HepG2 (cell line): ENCODE measurements at regions not wholly inside any gene's neighbourhood (a gene's known extent, or its start where the extent isn't known, plus 50 kb on each side); places are given as distances from the start of the nearest gene placed in this dataset.

Experiments used
- ATAC-seq: fragments of 200-7000 bp; cut with Tn5 transposase; 3 replicates; pipeline ENCODE4 v1.9.1; 2020; ENCODE audit warnings: mild to moderate bottlenecking, moderate library complexity
- BruUV-seq: library from RNA; stranded (reverse); fragments of 400-500 nt; replicated peaks from 2 replicates; lab custom pipeline; 2021; lab: Mats Ljungman, UMichigan
- CTCF ChIA-PET: fragments of 300-600 bp; formaldehyde crosslinking; extraction: SDS; loops from one replicate; lab custom pipeline; 2021; ENCODE audit warnings: low total read pairs, inconsistent platforms, low intra/inter-chr PET ratio; lab: Yijun Ruan, JAX
- POLR2A ChIA-PET: fragments of 350-600 bp; sonication (Branson Sonifier 250); formaldehyde crosslinking; loops from one replicate; lab custom pipeline; 2020; ENCODE audit warnings: antibody characterized with exemption, inconsistent platforms; lab: Yijun Ruan, JAX
- DNase-seq: peaks from one replicate; pipeline ENCODE4 v3.0.0-alpha.2; 2015; ENCODE audit warnings: low spot score
- FAIRE-seq: peaks from 3 replicates; lab custom pipeline; 2011; peaks lifted over from hg19 to GRCh38; lab: Jason Lieb, UNC
- H2AFZ ChIP-seq: one replicate; pipeline ENCODE4 v1.6.1; 2011; ENCODE audit warnings: low read length, inconsistent platforms
- H3K27ac ChIP-seq: fragments of 300-600 bp; 3 replicates; pipeline ENCODE4 v1.8.0; 2011; ENCODE audit warnings: mixed run types, mild to moderate bottlenecking, mixed read lengths, low read length, inconsistent platforms; ENCODE audit not compliant: insufficient read depth; ENCODE audit errors: extremely low read length
- H3K27me3 ChIP-seq, 2 experiments: fragments of 200-600 bp in 1 of 2; 2 replicates in 1 of 2; 3 replicates in 1 of 2; pipeline versions ENCODE4 v1.6.0 to v1.8.0; 2011; ENCODE audit warnings: low read length in 2 of 2, mild to moderate bottlenecking in 2 of 2, moderate library complexity in 2 of 2, inconsistent platforms in 1 of 2; ENCODE audit not compliant: insufficient read depth in 2 of 2, control insufficient read depth in 1 of 2
- H3K36me3 ChIP-seq, 2 experiments: fragments of 200-600 bp in 1 of 2; replicated peaks in 1 of 2; 2 replicates in 1 of 2; 3 replicates in 1 of 2; pipeline versions ENCODE4 v1.5.1 to v1.8.0; 2011; ENCODE audit warnings: low read length in 2 of 2, inconsistent platforms in 1 of 2; ENCODE audit not compliant: insufficient read depth in 2 of 2, control insufficient read depth in 1 of 2
- H3K4me1 ChIP-seq: 2 replicates; pipeline ENCODE4 v1.5.1; 2012; ENCODE audit warnings: low read length, inconsistent platforms; ENCODE audit not compliant: insufficient read depth
- H3K4me2 ChIP-seq: 2 replicates; pipeline ENCODE4 v1.6.0; 2011; ENCODE audit warnings: low read depth, low read length, inconsistent platforms
- H3K4me3 ChIP-seq, 3 experiments: fragments of 200-600 bp in 1 of 3; sonication (generic), shearing (Covaris generic) in 1 of 3; replicated peaks in 1 of 3; 2 replicates each; pipeline ENCODE4 v1.5.1; 2011 to 2016; ENCODE audit warnings: low read length in 3 of 3, inconsistent platforms in 2 of 3, low read depth in 2 of 3, mild to moderate bottlenecking in 2 of 3, control low read depth in 1 of 3, mixed read lengths in 1 of 3; ENCODE audit not compliant: insufficient read depth in 1 of 3
- H3K79me2 ChIP-seq: one replicate; pipeline ENCODE4 v1.6.1; 2011; ENCODE audit warnings: low read length, inconsistent platforms; ENCODE audit not compliant: insufficient read depth
- H3K9ac ChIP-seq: 2 replicates; pipeline ENCODE4 v1.6.0; 2011; ENCODE audit warnings: mild to moderate bottlenecking, low read depth, low read length, inconsistent platforms; ENCODE audit not compliant: insufficient read depth
- H3K9me3 ChIP-seq: 2 replicates; pipeline ENCODE4 v1.5.1; 2012; ENCODE audit warnings: mild to moderate bottlenecking, low read length
- H4K20me1 ChIP-seq: 2 replicates; pipeline ENCODE4 v1.6.0; 2011; ENCODE audit warnings: inconsistent platforms, mild to moderate bottlenecking, low read length, moderate library complexity; ENCODE audit not compliant: insufficient read depth
- ATF7 ChIP-seq, 2 experiments: fragments of 450-650 bp in 1 of 2; sonication (generic) in 1 of 2; formaldehyde crosslinking in 1 of 2; IDR thresholded peaks; 2 replicates each; pipeline versions ENCODE4 v1.4.0 to v1.6.1; 2016 to 2020; ENCODE audit warnings: antibody characterized with exemption in 1 of 2, mild to moderate bottlenecking in 1 of 2, missing genetic modification reagents in 1 of 2
- ESRRA ChIP-seq: sonication (generic); formaldehyde crosslinking; IDR thresholded peaks from 2 replicates; pipeline ENCODE4 v1.5.1; 2020; ENCODE audit warnings: mild to moderate bottlenecking, low read depth, missing genetic modification reagents
- FOXP4 ChIP-seq: sonication (generic); formaldehyde crosslinking; IDR thresholded peaks from 2 replicates; pipeline ENCODE4 v1.4.0; 2020; ENCODE audit warnings: missing genetic modification reagents
- HNRNPH1 ChIP-seq: fragments of 200-400 bp; formaldehyde crosslinking; optimal IDR thresholded peaks from 2 replicates; pipeline ENCODE3; 2017; ENCODE audit warnings: mild to moderate bottlenecking, low read depth, low read length
- ISX ChIP-seq: sonication (generic); formaldehyde crosslinking; conservative IDR thresholded peaks from 2 replicates; pipeline ENCODE4 v1.5.0; 2020; ENCODE audit warnings: missing genetic modification reagents
- KDM2A ChIP-seq: sonication (generic); formaldehyde crosslinking; IDR thresholded peaks from 2 replicates; pipeline ENCODE4 v1.4.0; 2020; ENCODE audit warnings: low read depth, missing genetic modification reagents, borderline replicate concordance
- MEF2D ChIP-seq: sonication (generic); formaldehyde crosslinking; IDR thresholded peaks from 2 replicates; pipeline ENCODE4 v1.5.1; 2020; ENCODE audit warnings: mild to moderate bottlenecking, missing genetic modification reagents
- MEIS1 ChIP-seq: sonication (generic); formaldehyde crosslinking; IDR thresholded peaks from 2 replicates; pipeline ENCODE4 v1.9.0; 2021; ENCODE audit warnings: mild to moderate bottlenecking, missing genetic modification reagents, moderate library complexity, borderline replicate concordance
- RBM39 ChIP-seq: fragments of 200-400 bp; formaldehyde crosslinking; IDR thresholded peaks from one replicate; pipeline ENCODE4 v1.6.1; 2018; ENCODE audit warnings: antibody characterized with exemption, mild to moderate bottlenecking, low read depth, low read length; ENCODE audit not compliant: poor library complexity, severe bottlenecking
- SP4 ChIP-seq: sonication (generic); formaldehyde crosslinking; IDR thresholded peaks from 2 replicates; pipeline ENCODE4 v1.8.1; 2023; ENCODE audit warnings: mild to moderate bottlenecking, missing genetic modification reagents
- TBX2 ChIP-seq: sonication (generic); formaldehyde crosslinking; IDR thresholded peaks from 2 replicates; pipeline ENCODE4 v1.5.0; 2020; ENCODE audit warnings: missing genetic modification reagents, mild to moderate bottlenecking, borderline replicate concordance
- ZNF432 ChIP-seq: sonication (generic); formaldehyde crosslinking; IDR thresholded peaks from 2 replicates; pipeline ENCODE4 v1.5.0; 2020; ENCODE audit warnings: missing genetic modification reagents, mild to moderate bottlenecking, borderline replicate concordance
- ZNF883 ChIP-seq: sonication (generic); formaldehyde crosslinking; IDR thresholded peaks from 2 replicates; pipeline ENCODE4 v1.5.1; 2020; ENCODE audit warnings: mild to moderate bottlenecking, missing genetic modification reagents; ENCODE audit errors: not compliant biosample characterization
- WGBS: methylation state at CpG from one replicate; pipeline ENCODE4 v1.1.6; 2017; ENCODE audit warnings: low lambda C conversion rate; 5-methylcytosine and 5-hydroxymethylcytosine counted together
- in situ Hi-C: cut with HindIII; loops from 2 replicates; pipeline ENCODE4 v1.10.0; 2017; ENCODE audit warnings: low pct_unique_long_range_greater_than_20kb; ENCODE audit not compliant: extremely low pct_ligation_motif_present
- intact Hi-C: fragments of 100-400 bp; cut with micrococcal nuclease; formaldehyde crosslinking; loops from one replicate; pipeline ENCODE4 v1.10.0; 2022; ENCODE audit not compliant: unreplicated experiment
- TF ChIP-seq, protein P1 (sequence below), 2 experiments: sonication (generic) in 1 of 2; formaldehyde crosslinking in 1 of 2; IDR thresholded peaks; 2 replicates each; pipeline versions ENCODE4 v1.4.0 to v1.6.1; 2018 to 2020; ENCODE audit warnings: missing genetic modification reagents in 2 of 2, borderline replicate concordance in 1 of 2, low read depth in 1 of 2, mild to moderate bottlenecking in 1 of 2, missing biosample characterization in 1 of 2

DNA sequence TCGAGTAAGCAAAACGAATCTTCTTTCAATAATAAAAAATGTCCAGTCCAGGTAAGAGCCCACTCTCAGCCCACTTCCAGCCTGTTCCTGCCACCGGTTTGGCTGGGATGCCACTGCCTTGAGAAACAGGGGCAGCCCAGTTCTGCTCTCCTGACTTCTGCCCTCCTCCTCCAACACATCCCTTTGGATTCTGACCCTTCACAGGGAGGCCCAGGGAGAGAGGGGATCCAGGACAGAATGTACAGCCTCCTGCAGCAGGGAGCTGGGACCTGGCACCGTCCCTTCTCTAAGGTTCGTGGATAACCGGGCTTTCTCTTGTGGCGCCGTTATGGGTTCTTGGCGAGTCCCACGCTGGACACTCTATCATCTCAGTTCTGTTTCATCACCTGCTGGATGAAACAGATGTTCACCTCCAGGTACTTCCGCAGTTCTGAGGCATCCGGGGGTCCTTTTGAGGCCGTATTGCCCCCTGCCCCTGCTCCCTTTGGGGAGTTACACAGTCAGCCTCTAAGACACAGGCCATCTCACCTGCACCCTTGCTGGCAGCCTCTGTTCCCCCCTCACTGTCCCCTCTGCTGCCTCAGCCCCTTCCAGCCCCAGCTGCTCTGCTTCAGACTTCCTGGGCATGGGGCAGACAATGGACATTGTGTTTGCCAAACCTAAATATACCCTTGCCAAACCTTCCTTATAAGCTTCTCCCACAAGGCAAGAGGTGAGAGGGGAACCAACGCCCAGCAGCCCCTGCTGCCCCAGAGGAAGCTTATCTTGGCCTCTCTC lies 203.8 kb upstream of the ZMIZ1 start (continued):
- no peak for TF ChIP-seq MEF2D (CRISPR knock-in tag)

GRCh38 chr10:78865538-78865875 lies 203.3 kb upstream of the ZMIZ1 start:
- peaks cover 6 to 36% of the 10 kb centered on the region in 2 experiments for H3K27me3 ChIP-seq
- no peak overlapping the region for H2AFZ ChIP-seq
- in situ Hi-C loops: no loop called here
- no peak overlapping the region for H3K4me3 ChIP-seq
- no TSS peak for BruUV-seq
- peaks cover 13% of the 10 kb centered on the region for H3K4me1 ChIP-seq
- ATAC-seq (no peak), DNase-seq (no peak), FAIRE-seq (no peak)
- 30% methylated on average over 3 of the region's 4 CpGs for WGBS
- ChIA-PET CTCF (no interaction called here), POLR2A (no interaction called here)
- TF ChIP-seq ZNF883 (CRISPR knock-in tag): no peak
- no peak for TF ChIP-seq ESRRA (CRISPR knock-in tag)
- no peak for TF ChIP-seq TBX2
- no peak for TF ChIP-seq ISX (CRISPR knock-in tag)
- TF ChIP-seq FOXP4: no peak
- TF ChIP-seq ATF7 (IDR thresholded peaks at IDR 0.05): no peak
- no peak for TF ChIP-seq ATF7 (CRISPR knock-in tag; IDR thresholded peaks at IDR 0.05)
- TF ChIP-seq, protein P1, sequence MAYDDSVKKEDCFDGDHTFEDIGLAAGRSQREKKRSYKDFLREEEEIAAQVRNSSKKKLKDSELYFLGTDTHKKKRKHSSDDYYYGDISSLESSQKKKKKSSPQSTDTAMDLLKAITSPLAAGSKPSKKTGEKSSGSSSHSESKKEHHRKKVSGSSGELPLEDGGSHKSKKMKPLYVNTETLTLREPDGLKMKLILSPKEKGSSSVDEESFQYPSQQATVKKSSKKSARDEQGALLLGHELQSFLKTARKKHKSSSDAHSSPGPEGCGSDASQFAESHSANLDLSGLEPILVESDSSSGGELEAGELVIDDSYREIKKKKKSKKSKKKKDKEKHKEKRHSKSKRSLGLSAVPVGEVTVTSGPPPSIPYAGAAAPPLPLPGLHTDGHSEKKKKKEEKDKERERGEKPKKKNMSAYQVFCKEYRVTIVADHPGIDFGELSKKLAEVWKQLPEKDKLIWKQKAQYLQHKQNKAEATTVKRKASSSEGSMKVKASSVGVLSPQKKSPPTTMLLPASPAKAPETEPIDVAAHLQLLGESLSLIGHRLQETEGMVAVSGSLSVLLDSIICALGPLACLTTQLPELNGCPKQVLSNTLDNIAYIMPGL (CRISPR knock-in tag; IDR thresholded peaks at IDR 0.05; ENCODE audit: borderline replicate concordance in 1 of 2, low read depth in 1 of 2): no peak
- no peak for TF ChIP-seq SP4 (CRISPR knock-in tag)
- TF ChIP-seq HNRNPH1: no peak
- no peak for TF ChIP-seq KDM2A (CRISPR knock-in tag)
- TF ChIP-seq ZNF432 (CRISPR knock-in tag): no peak
- TF ChIP-seq MEIS1: no peak
- no peak for TF ChIP-seq RBM39
- H3K9ac ChIP-seq: no peak overlapping the region
- H3K79me2 ChIP-seq: no peaks in the 10 kb centered on the region
- H3K4me2 ChIP-seq: no peak overlapping the region
- no peaks in the 10 kb centered on the region for H3K9me3 ChIP-seq
- no peaks in the 10 kb centered on the region for H3K36me3 ChIP-seq
- intact Hi-C loops: no loop called here
- no peaks in the 10 kb centered on the region for H4K20me1 ChIP-seq
- no peak overlapping the region for H3K27ac ChIP-seq
